Endothelial cell of umbilical vein (primary cell): ENCODE measurements at regions not wholly inside any gene's neighbourhood (a gene's known extent, or its start where the extent isn't known, plus 50 kb on each side); places are given as distances from the start of the nearest gene placed in this dataset.

Experiments
- BruUV-seq: library from RNA; stranded (reverse); fragments of 400-500 nt; replicated peaks from 2 replicates; lab custom pipeline; 2021; lab: Mats Ljungman, UMichigan
- CTCF ChIA-PET: fragments of 300-600, 350-600 bp; sonication (Branson Sonifier 250); formaldehyde crosslinking; loops from one replicate; lab custom pipeline; 2021; ENCODE audit warnings: antibody characterized with exemption, inconsistent platforms; lab: Charles Lee
- POLR2A ChIA-PET: fragments of 300-600, 350-600 bp; sonication (Branson Sonifier 250); formaldehyde crosslinking; loops from one replicate; lab custom pipeline; 2021; ENCODE audit warnings: antibody characterized with exemption, inconsistent platforms; lab: Charles Lee
- DNase-seq: peaks from one replicate; pipeline ENCODE4 v3.0.0-alpha.2; 2011; ENCODE audit warnings: low read depth, low spot score
- FAIRE-seq: peaks from 2 replicates; lab custom pipeline; 2011; peaks lifted over from hg19 to GRCh38; lab: Jason Lieb, UNC
- H2AFZ ChIP-seq: 2 replicates; pipeline ENCODE4 v1.6.0; 2012; ENCODE audit warnings: low read depth, low read length, control low read depth, inconsistent platforms
- H3K27ac ChIP-seq: 2 replicates; pipeline ENCODE4 v1.5.1; 2011; ENCODE audit warnings: low read depth, mild to moderate bottlenecking, control low read depth, low read length, moderate library complexity; ENCODE audit not compliant: insufficient read depth
- H3K27me3 ChIP-seq, 2 experiments: 2 replicates each; pipeline versions ENCODE4 v1.6.0 to v1.6.1; 2011; ENCODE audit warnings: low read length in 2 of 2, mixed read lengths in 1 of 2; ENCODE audit not compliant: control insufficient read depth in 2 of 2, insufficient read depth in 2 of 2
- H3K36me3 ChIP-seq, 2 experiments: 2 replicates in 1 of 2; 3 replicates in 1 of 2; pipeline ENCODE4 v1.5.1; 2011; ENCODE audit warnings: low read length in 2 of 2, mild to moderate bottlenecking in 1 of 2, moderate library complexity in 1 of 2; ENCODE audit not compliant: control insufficient read depth in 2 of 2, insufficient read depth in 2 of 2; ENCODE audit errors: extremely low read depth in 1 of 2
- H3K4me1 ChIP-seq: 3 replicates; pipeline ENCODE4 v1.5.1; 2011; ENCODE audit warnings: mild to moderate bottlenecking, low read length; ENCODE audit not compliant: control insufficient read depth, insufficient read depth; ENCODE audit errors: extremely low read depth
- H3K4me2 ChIP-seq: 2 replicates; pipeline ENCODE4 v1.6.1; 2011; ENCODE audit warnings: low read length, control low read depth, mixed read lengths; ENCODE audit not compliant: insufficient read depth
- H3K4me3 ChIP-seq, 3 experiments: fragments of 200-600 bp in 1 of 3; sonication (generic), shearing (Covaris generic) in 1 of 3; replicated peaks in 1 of 3; 2 replicates each; pipeline ENCODE4 v1.5.1; 2011 to 2016; ENCODE audit warnings: control low read depth in 3 of 3, low read length in 3 of 3, mild to moderate bottlenecking in 2 of 3, inconsistent platforms in 1 of 3, low read depth in 1 of 3, moderate library complexity in 1 of 3; ENCODE audit not compliant: insufficient read depth in 1 of 3
- H3K79me2 ChIP-seq: 2 replicates; pipeline ENCODE4 v1.6.0; 2012; ENCODE audit warnings: low read length, inconsistent platforms; ENCODE audit not compliant: control insufficient read depth, insufficient read depth
- H3K9ac ChIP-seq: replicated peaks from 2 replicates; pipeline ENCODE3; 2011; ENCODE audit warnings: low read length, control low read depth; ENCODE audit not compliant: insufficient read depth; ENCODE audit errors: extremely low read depth
- H3K9me1 ChIP-seq: replicated peaks from 3 replicates; pipeline ENCODE4 v1.6.0; 2011; ENCODE audit warnings: mild to moderate bottlenecking, low read length; ENCODE audit not compliant: control insufficient read depth, insufficient read depth; ENCODE audit errors: extremely low read depth
- H3K9me3 ChIP-seq: replicated peaks from 2 replicates; pipeline ENCODE4 v1.5.1; 2012; ENCODE audit warnings: low read length, inconsistent platforms; ENCODE audit not compliant: control insufficient read depth, insufficient read depth
- H4K20me1 ChIP-seq: replicated peaks from 2 replicates; pipeline ENCODE3; 2011; ENCODE audit warnings: mild to moderate bottlenecking, low read length; ENCODE audit not compliant: control insufficient read depth, insufficient read depth; ENCODE audit errors: extremely low read depth
- EZH2 ChIP-seq: IDR thresholded peaks from 2 replicates; pipeline ENCODE4 v1.6.1; 2012; ENCODE audit warnings: borderline replicate concordance, low read depth, mild to moderate bottlenecking, moderate library complexity, low read length, inconsistent platforms; ENCODE audit not compliant: severe bottlenecking
- FOS ChIP-seq: IDR thresholded peaks from 2 replicates; pipeline ENCODE4 v1.6.1; 2011; ENCODE audit warnings: mild to moderate bottlenecking, low read length, moderate library complexity, borderline replicate concordance; ENCODE audit not compliant: insufficient read depth
- GATA2 ChIP-seq: IDR thresholded peaks from 2 replicates; pipeline ENCODE4 v1.7.0; 2011; ENCODE audit warnings: low read depth, mild to moderate bottlenecking, moderate library complexity, mixed read lengths, low read length; ENCODE audit not compliant: insufficient read length, insufficient read depth
- JUN ChIP-seq: IDR thresholded peaks from 2 replicates; pipeline ENCODE4 v1.6.1; 2011; ENCODE audit warnings: borderline replicate concordance, low read depth; ENCODE audit not compliant: insufficient read length, insufficient read depth
- MAX ChIP-seq: IDR thresholded peaks from 2 replicates; pipeline ENCODE4 v1.6.1; 2011; ENCODE audit not compliant: insufficient read depth, insufficient read length
- MYC ChIP-seq: IDR thresholded peaks from one replicate; pipeline ENCODE4 v1.6.1; 2011; ENCODE audit warnings: mild to moderate bottlenecking, low read depth, low read length
- POLR2A ChIP-seq: IDR thresholded peaks from 2 replicates; pipeline ENCODE4 v1.6.1; 2012; ENCODE audit warnings: low read depth, mild to moderate bottlenecking, control low read depth, low read length
- POLR2AphosphoS5 ChIP-seq: IDR thresholded peaks from 2 replicates; pipeline ENCODE4 v1.6.1; 2012; ENCODE audit warnings: low read depth, mild to moderate bottlenecking, control low read depth, low read length, moderate library complexity; ENCODE audit not compliant: insufficient read depth
- dilution Hi-C: fragments of 300-500 bp; cut with MboI; formaldehyde crosslinking; loops from one replicate; pipeline ENCODE4 v1.15.0; 2019; ENCODE audit warnings: low sequenced_read_pairs; ENCODE audit not compliant: extremely low pct_ligation_motif_present
- intact Hi-C: fragments of 100-400 bp; cut with micrococcal nuclease; formaldehyde crosslinking; loops from one replicate; pipeline ENCODE4 v1.10.0; 2022
- TF ChIP-seq, protein P1 (sequence below), 2 donors: IDR thresholded peaks; 1 replicate in 1 of 2; 2 replicates in 1 of 2; pipeline ENCODE4 v1.5.1; 2011; ENCODE audit warnings: low read length in 2 of 2, mild to moderate bottlenecking in 2 of 2, moderate library complexity in 2 of 2, control low read depth in 1 of 2, inconsistent platforms in 1 of 2, low read depth in 1 of 2; ENCODE audit not compliant: insufficient read depth in 1 of 2; ENCODE audit errors: extremely low read depth in 1 of 2

- Histone ChIP-seq H3K4me1 (peaks cover 2% of the 10 kb centered on the region), H3K4me3 (no peak overlapping the region), H3K36me3 (no peaks in the 10 kb centered on the region), H3K4me2 (no peak overlapping the region), H3K9ac (no peak overlapping the region), H3K9me1 (no peaks in the 10 kb centered on the region), H3K79me2 (no peaks in the 10 kb centered on the region), H3K27ac (no peak overlapping the region), H3K9me3 (no peaks in the 10 kb centered on the region), H4K20me1 (no peaks in the 10 kb centered on the region), H3K27me3 (no peaks in the 10 kb centered on the region), H2AFZ (no peak overlapping the region)
- intact Hi-C loops = no loop called here
- BruUV-seq = no TSS peak
- ChIA-PET POLR2A (no interaction called here), CTCF (no interaction called here)
- FAIRE-seq (no peak), DNase-seq (no peak)
- dilution Hi-C loops = no loop called here
- TF ChIP-seq MAX (no peak), JUN (no peak), FOS (no peak), EZH2 (no peak), MYC (no peak), POLR2A (no peak), GATA2 (no peak), POLR2AphosphoS5 (no peak)
- TF ChIP-seq, protein P1, sequence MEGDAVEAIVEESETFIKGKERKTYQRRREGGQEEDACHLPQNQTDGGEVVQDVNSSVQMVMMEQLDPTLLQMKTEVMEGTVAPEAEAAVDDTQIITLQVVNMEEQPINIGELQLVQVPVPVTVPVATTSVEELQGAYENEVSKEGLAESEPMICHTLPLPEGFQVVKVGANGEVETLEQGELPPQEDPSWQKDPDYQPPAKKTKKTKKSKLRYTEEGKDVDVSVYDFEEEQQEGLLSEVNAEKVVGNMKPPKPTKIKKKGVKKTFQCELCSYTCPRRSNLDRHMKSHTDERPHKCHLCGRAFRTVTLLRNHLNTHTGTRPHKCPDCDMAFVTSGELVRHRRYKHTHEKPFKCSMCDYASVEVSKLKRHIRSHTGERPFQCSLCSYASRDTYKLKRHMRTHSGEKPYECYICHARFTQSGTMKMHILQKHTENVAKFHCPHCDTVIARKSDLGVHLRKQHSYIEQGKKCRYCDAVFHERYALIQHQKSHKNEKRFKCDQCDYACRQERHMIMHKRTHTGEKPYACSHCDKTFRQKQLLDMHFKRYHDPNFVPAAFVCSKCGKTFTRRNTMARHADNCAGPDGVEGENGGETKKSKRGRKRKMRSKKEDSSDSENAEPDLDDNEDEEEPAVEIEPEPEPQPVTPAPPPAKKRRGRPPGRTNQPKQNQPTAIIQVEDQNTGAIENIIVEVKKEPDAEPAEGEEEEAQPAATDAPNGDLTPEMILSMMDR (IDR thresholded peaks at IDR 0.05; ENCODE audit: extremely low read depth in 1 of 2, insufficient read depth in 1 of 2, low read depth in 1 of 2, low read length in 2 of 2) = no peak
Observed at GRCh38 chr4:186819342-186820086, 95.9 kb upstream of the FAT1 start.
